ENCODE measurements at regions not wholly inside any gene's neighbourhood (a gene's known extent, or its start where the extent isn't known, plus 50 kb on each side); places are given as distances from the start of the nearest gene placed in this dataset.

DNA sequence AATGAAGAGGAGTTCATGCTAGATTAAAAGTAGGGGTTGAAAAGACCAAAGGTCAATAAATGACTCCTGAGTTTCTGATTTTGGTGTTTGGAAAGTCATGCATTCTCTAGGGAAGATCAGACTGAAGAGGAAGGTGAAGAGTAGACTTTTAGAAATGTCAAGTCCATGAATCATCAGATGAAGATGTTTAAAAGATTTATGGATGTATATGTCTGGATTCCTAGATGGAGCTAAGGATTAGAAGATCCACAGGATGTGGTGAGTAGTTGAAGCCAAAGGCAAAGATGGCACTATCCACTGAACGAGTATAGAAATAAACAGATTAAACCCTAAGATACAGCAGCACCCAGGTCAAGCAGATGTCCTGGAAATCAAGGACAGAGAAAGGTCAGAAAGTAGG lies 298.5 kb downstream of the GPAM start:
- TF ChIP-seq, protein P1, sequence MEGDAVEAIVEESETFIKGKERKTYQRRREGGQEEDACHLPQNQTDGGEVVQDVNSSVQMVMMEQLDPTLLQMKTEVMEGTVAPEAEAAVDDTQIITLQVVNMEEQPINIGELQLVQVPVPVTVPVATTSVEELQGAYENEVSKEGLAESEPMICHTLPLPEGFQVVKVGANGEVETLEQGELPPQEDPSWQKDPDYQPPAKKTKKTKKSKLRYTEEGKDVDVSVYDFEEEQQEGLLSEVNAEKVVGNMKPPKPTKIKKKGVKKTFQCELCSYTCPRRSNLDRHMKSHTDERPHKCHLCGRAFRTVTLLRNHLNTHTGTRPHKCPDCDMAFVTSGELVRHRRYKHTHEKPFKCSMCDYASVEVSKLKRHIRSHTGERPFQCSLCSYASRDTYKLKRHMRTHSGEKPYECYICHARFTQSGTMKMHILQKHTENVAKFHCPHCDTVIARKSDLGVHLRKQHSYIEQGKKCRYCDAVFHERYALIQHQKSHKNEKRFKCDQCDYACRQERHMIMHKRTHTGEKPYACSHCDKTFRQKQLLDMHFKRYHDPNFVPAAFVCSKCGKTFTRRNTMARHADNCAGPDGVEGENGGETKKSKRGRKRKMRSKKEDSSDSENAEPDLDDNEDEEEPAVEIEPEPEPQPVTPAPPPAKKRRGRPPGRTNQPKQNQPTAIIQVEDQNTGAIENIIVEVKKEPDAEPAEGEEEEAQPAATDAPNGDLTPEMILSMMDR (tag by site-specific recombination; IDR thresholded peaks at IDR 0.05): no peak
- TF ChIP-seq, protein P2, sequence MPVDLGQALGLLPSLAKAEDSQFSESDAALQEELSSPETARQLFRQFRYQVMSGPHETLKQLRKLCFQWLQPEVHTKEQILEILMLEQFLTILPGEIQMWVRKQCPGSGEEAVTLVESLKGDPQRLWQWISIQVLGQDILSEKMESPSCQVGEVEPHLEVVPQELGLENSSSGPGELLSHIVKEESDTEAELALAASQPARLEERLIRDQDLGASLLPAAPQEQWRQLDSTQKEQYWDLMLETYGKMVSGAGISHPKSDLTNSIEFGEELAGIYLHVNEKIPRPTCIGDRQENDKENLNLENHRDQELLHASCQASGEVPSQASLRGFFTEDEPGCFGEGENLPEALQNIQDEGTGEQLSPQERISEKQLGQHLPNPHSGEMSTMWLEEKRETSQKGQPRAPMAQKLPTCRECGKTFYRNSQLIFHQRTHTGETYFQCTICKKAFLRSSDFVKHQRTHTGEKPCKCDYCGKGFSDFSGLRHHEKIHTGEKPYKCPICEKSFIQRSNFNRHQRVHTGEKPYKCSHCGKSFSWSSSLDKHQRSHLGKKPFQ (tag by site-specific recombination; IDR thresholded peaks at IDR 0.05): no peak
- TF ChIP-seq ZNF776 (tag by site-specific recombination; IDR thresholded peaks at IDR 0.05; ENCODE audit: borderline replicate concordance) (no peak), GLI4 (tag by site-specific recombination; IDR thresholded peaks at IDR 0.05) (no peak)

Measured in HEK293 (cell line).